OCI-LY3 (cell line): ENCODE measurements at regions not wholly inside any gene's neighbourhood (a gene's known extent, or its start where the extent isn't known, plus 50 kb on each side); places are given as distances from the start of the nearest gene placed in this dataset.

Experiments
- H2AFZ ChIP-seq: fragments of 200-600, 300-600 bp; shearing (Covaris generic); 2 replicates; pipeline ENCODE4 v1.6.0; 2014; ENCODE audit warnings: antibody characterized with exemption, low read depth, low read length
- H3K27ac ChIP-seq: fragments of 200-600, 300-600 bp; sonication (generic); 2 replicates; pipeline ENCODE4 v1.5.1; 2014; ENCODE audit warnings: mild to moderate bottlenecking, low read length, moderate library complexity, mixed read lengths
- H3K27me3 ChIP-seq: fragments of 200-600, 300-600 bp; sonication (generic); 2 replicates; pipeline ENCODE4 v1.6.1; 2014; ENCODE audit warnings: low read depth, low read length, mixed read lengths
- H3K36me3 ChIP-seq: fragments of 200-600, 300-600 bp; sonication (generic); replicated peaks from 2 replicates; pipeline ENCODE3; 2014; ENCODE audit warnings: low read depth, low read length, mixed read lengths
- H3K4me1 ChIP-seq: fragments of 300-600, 200-600 bp; sonication (generic); 2 replicates; pipeline ENCODE4 v1.6.1; 2014; ENCODE audit warnings: low read length, mixed read lengths
- H3K4me2 ChIP-seq: fragments of 200-600, 300-600 bp; sonication (generic); 2 replicates; pipeline ENCODE4 v1.6.1; 2014; ENCODE audit warnings: low read length, mixed read lengths
- H3K4me3 ChIP-seq: fragments of 300-600, 200-600 bp; sonication (generic); 2 replicates; pipeline ENCODE4 v1.5.1; 2014; ENCODE audit warnings: antibody characterized with exemption, mild to moderate bottlenecking, low read length, moderate library complexity
- H3K79me2 ChIP-seq: fragments of 300-600, 200-600 bp; shearing (Covaris generic); 2 replicates; pipeline ENCODE4 v1.6.1; 2014; ENCODE audit warnings: mild to moderate bottlenecking, low read length, mixed read lengths
- H3K9ac ChIP-seq: fragments of 300-600, 200-600 bp; shearing (Covaris generic); 2 replicates; pipeline ENCODE4 v1.6.0; 2014; ENCODE audit warnings: mild to moderate bottlenecking, low read length, moderate library complexity
- H3K9me3 ChIP-seq: fragments of 200-600, 300-600 bp; shearing (Covaris generic); 2 replicates; pipeline ENCODE4 v1.6.1; 2014; ENCODE audit warnings: low read length, mixed read lengths; ENCODE audit not compliant: insufficient read depth
- H4K20me1 ChIP-seq: fragments of 200-600, 300-600 bp; sonication (generic); 2 replicates; pipeline ENCODE4 v1.6.1; 2016; ENCODE audit warnings: low read length, mixed read lengths; ENCODE audit not compliant: insufficient read depth
- EZH2phosphoT487 ChIP-seq: fragments of 200-600 bp; shearing (Covaris generic); IDR thresholded peaks from 2 replicates; pipeline ENCODE4 v1.6.1; 2018; ENCODE audit warnings: antibody characterized with exemption, mixed run types, low read depth
- TF ChIP-seq, protein P1 (sequence below): fragments of 200-600, 300-600 bp; sonication (generic); IDR thresholded peaks from 2 replicates; pipeline ENCODE4 v1.5.1; 2014; ENCODE audit warnings: antibody characterized with exemption, low read length, low read depth

DNA sequence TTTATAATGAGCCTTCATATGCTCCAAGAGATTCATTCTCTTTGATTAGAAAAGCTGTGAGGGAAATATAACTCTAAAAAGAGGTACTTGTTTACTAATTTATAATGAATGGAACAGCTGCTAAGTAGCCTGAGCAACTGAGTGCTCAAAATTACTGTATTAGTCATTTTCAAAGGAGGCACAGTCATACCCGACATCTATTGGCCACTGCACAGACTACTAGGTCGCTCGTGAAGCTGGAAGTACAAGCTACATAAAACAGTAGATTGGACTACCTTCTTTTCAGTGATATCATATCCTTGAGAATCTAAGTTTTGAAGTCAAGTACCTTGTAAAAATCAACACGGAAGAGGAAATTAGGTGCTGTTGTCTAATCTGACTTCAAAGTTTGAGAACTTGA is 52.0 kb upstream of the GLRB start:
- H3K27ac ChIP-seq, result peak overlapping the region; percentile 36
- no peak overlapping the region for H3K9ac ChIP-seq
- peak overlapping the region; percentile 0 for H3K4me2 ChIP-seq
- H3K4me3 ChIP-seq, result no peak overlapping the region
- TF ChIP-seq, protein P1, sequence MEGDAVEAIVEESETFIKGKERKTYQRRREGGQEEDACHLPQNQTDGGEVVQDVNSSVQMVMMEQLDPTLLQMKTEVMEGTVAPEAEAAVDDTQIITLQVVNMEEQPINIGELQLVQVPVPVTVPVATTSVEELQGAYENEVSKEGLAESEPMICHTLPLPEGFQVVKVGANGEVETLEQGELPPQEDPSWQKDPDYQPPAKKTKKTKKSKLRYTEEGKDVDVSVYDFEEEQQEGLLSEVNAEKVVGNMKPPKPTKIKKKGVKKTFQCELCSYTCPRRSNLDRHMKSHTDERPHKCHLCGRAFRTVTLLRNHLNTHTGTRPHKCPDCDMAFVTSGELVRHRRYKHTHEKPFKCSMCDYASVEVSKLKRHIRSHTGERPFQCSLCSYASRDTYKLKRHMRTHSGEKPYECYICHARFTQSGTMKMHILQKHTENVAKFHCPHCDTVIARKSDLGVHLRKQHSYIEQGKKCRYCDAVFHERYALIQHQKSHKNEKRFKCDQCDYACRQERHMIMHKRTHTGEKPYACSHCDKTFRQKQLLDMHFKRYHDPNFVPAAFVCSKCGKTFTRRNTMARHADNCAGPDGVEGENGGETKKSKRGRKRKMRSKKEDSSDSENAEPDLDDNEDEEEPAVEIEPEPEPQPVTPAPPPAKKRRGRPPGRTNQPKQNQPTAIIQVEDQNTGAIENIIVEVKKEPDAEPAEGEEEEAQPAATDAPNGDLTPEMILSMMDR, result peak; percentile 31; the same call in 1 of the 2 replicates
- TF ChIP-seq EZH2phosphoT487, result no peak
- H2AFZ ChIP-seq, result no peak overlapping the region
- peaks cover 36% of the 10 kb centered on the region for H3K4me1 ChIP-seq
- peaks cover 5% of the 10 kb centered on the region for H3K36me3 ChIP-seq
- H3K9me3 ChIP-seq, result peaks cover 9% of the 10 kb centered on the region; the same call in 1 of the 2 replicates
- H3K79me2 ChIP-seq, result no peaks in the 10 kb centered on the region
- no peaks in the 10 kb centered on the region for H3K27me3 ChIP-seq
- no peaks in the 10 kb centered on the region for H4K20me1 ChIP-seq

DNA sequence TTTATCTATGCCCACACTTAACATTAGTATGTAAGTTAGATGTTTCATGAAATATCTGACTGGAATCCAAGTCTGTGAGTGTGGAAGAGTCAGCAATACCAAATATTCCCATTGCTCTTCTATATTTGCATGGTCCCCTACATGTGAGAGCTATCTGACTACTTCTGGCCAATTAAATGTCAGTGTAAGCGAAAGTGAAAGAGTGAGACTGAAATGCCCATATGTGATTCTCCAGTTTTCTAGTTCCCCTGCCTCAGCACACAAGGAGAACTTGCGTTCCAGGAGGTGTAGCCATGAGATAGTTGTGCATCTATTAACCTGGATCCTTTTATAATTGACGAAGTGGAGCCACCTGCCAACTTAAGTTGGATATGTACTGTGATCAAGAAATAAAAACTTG is 50.1 kb upstream of the GLRB start:
- Histone ChIP-seq H3K4me1 (peaks cover 36% of the 10 kb centered on the region), H3K27me3 (no peaks in the 10 kb centered on the region), H3K4me3 (no peak overlapping the region), H2AFZ (no peak overlapping the region; the same call in 1 of the 2 replicates), H4K20me1 (no peaks in the 10 kb centered on the region), H3K9me3 (peaks cover 9% of the 10 kb centered on the region; the same call in 1 of the 2 replicates), H3K27ac (peak overlapping the region; percentile 36; the same call in 1 of the 2 replicates), H3K9ac (no peak overlapping the region), H3K4me2 (no peak overlapping the region), H3K79me2 (no peaks in the 10 kb centered on the region), H3K36me3 (peaks cover 5% of the 10 kb centered on the region)
- TF ChIP-seq EZH2phosphoT487, result no peak
- TF ChIP-seq, protein P1, result no peak
